HepG2 (cell line): ENCODE measurements at regions not wholly inside any gene's neighbourhood (a gene's known extent, or its start where the extent isn't known, plus 50 kb on each side); places are given as distances from the start of the nearest gene placed in this dataset.

Source experiments
- ATAC-seq: fragments of 200-7000 bp; cut with Tn5 transposase; 3 replicates; pipeline ENCODE4 v1.9.1; 2020; ENCODE audit warnings: mild to moderate bottlenecking, moderate library complexity
- BruUV-seq: library from RNA; stranded (reverse); fragments of 400-500 nt; replicated peaks from 2 replicates; lab custom pipeline; 2021; lab: Mats Ljungman, UMichigan
- CTCF ChIA-PET: fragments of 300-600 bp; formaldehyde crosslinking; extraction: SDS; loops from one replicate; lab custom pipeline; 2021; ENCODE audit warnings: low total read pairs, inconsistent platforms, low intra/inter-chr PET ratio; lab: Yijun Ruan, JAX
- POLR2A ChIA-PET: fragments of 350-600 bp; sonication (Branson Sonifier 250); formaldehyde crosslinking; loops from one replicate; lab custom pipeline; 2020; ENCODE audit warnings: antibody characterized with exemption, inconsistent platforms; lab: Yijun Ruan, JAX
- DNase-seq: peaks from one replicate; pipeline ENCODE4 v3.0.0-alpha.2; 2015; ENCODE audit warnings: low spot score
- FAIRE-seq: peaks from 3 replicates; lab custom pipeline; 2011; peaks lifted over from hg19 to GRCh38; lab: Jason Lieb, UNC
- H2AFZ ChIP-seq: one replicate; pipeline ENCODE4 v1.6.1; 2011; ENCODE audit warnings: low read length, inconsistent platforms
- H3K27ac ChIP-seq: fragments of 300-600 bp; 3 replicates; pipeline ENCODE4 v1.8.0; 2011; ENCODE audit warnings: mixed run types, mild to moderate bottlenecking, mixed read lengths, low read length, inconsistent platforms; ENCODE audit not compliant: insufficient read depth; ENCODE audit errors: extremely low read length
- H3K27me3 ChIP-seq, 2 experiments: fragments of 200-600 bp in 1 of 2; 2 replicates in 1 of 2; 3 replicates in 1 of 2; pipeline versions ENCODE4 v1.6.0 to v1.8.0; 2011; ENCODE audit warnings: low read length in 2 of 2, mild to moderate bottlenecking in 2 of 2, moderate library complexity in 2 of 2, inconsistent platforms in 1 of 2; ENCODE audit not compliant: insufficient read depth in 2 of 2, control insufficient read depth in 1 of 2
- H3K36me3 ChIP-seq, 2 experiments: fragments of 200-600 bp in 1 of 2; replicated peaks in 1 of 2; 2 replicates in 1 of 2; 3 replicates in 1 of 2; pipeline versions ENCODE4 v1.5.1 to v1.8.0; 2011; ENCODE audit warnings: low read length in 2 of 2, inconsistent platforms in 1 of 2; ENCODE audit not compliant: insufficient read depth in 2 of 2, control insufficient read depth in 1 of 2
- H3K4me1 ChIP-seq: 2 replicates; pipeline ENCODE4 v1.5.1; 2012; ENCODE audit warnings: low read length, inconsistent platforms; ENCODE audit not compliant: insufficient read depth
- H3K4me2 ChIP-seq: 2 replicates; pipeline ENCODE4 v1.6.0; 2011; ENCODE audit warnings: low read depth, low read length, inconsistent platforms
- H3K4me3 ChIP-seq, 3 experiments: fragments of 200-600 bp in 1 of 3; sonication (generic), shearing (Covaris generic) in 1 of 3; replicated peaks in 1 of 3; 2 replicates each; pipeline ENCODE4 v1.5.1; 2011 to 2016; ENCODE audit warnings: low read length in 3 of 3, inconsistent platforms in 2 of 3, low read depth in 2 of 3, mild to moderate bottlenecking in 2 of 3, control low read depth in 1 of 3, mixed read lengths in 1 of 3; ENCODE audit not compliant: insufficient read depth in 1 of 3
- H3K79me2 ChIP-seq: one replicate; pipeline ENCODE4 v1.6.1; 2011; ENCODE audit warnings: low read length, inconsistent platforms; ENCODE audit not compliant: insufficient read depth
- H3K9ac ChIP-seq: 2 replicates; pipeline ENCODE4 v1.6.0; 2011; ENCODE audit warnings: mild to moderate bottlenecking, low read depth, low read length, inconsistent platforms; ENCODE audit not compliant: insufficient read depth
- H3K9me3 ChIP-seq: 2 replicates; pipeline ENCODE4 v1.5.1; 2012; ENCODE audit warnings: mild to moderate bottlenecking, low read length
- H4K20me1 ChIP-seq: 2 replicates; pipeline ENCODE4 v1.6.0; 2011; ENCODE audit warnings: inconsistent platforms, mild to moderate bottlenecking, low read length, moderate library complexity; ENCODE audit not compliant: insufficient read depth
- ATF1 ChIP-seq: IDR thresholded peaks from 2 replicates; pipeline ENCODE4 v1.6.1; 2016; ENCODE audit warnings: mild to moderate bottlenecking, control low read depth
- E2F5 ChIP-seq: sonication (generic); formaldehyde crosslinking; conservative IDR thresholded peaks from 2 replicates; pipeline ENCODE4 v1.4.0; 2020; ENCODE audit warnings: missing genetic modification reagents
- JDP2 ChIP-seq: sonication (generic); formaldehyde crosslinking; IDR thresholded peaks from 2 replicates; pipeline ENCODE4 v1.8.1; 2022; ENCODE audit warnings: missing genetic modification reagents, borderline replicate concordance
- NAIF1 ChIP-seq: sonication (generic); formaldehyde crosslinking; IDR thresholded peaks from 2 replicates; pipeline ENCODE4 v1.5.0; 2020; ENCODE audit warnings: mild to moderate bottlenecking, missing genetic modification reagents, borderline replicate concordance
- NCOR1 ChIP-seq: fragments of 200-600 bp; sonication (generic); IDR thresholded peaks from 2 replicates; pipeline ENCODE4 v1.7.0; 2017; ENCODE audit warnings: antibody characterized with exemption, low read length, borderline replicate concordance
- NFE2 ChIP-seq: sonication (generic); formaldehyde crosslinking; IDR thresholded peaks from 2 replicates; pipeline ENCODE4 v1.4.0; 2020; ENCODE audit warnings: missing genetic modification reagents
- RNF2 ChIP-seq: fragments of 450-650 bp; conservative IDR thresholded peaks from 2 replicates; pipeline ENCODE4 v1.6.1; 2016; ENCODE audit warnings: low read depth
- TAF15 ChIP-seq: fragments of 200-400 bp; formaldehyde crosslinking; IDR thresholded peaks from one replicate; pipeline ENCODE4 v1.6.1; 2018; ENCODE audit warnings: mild to moderate bottlenecking, low read depth, low read length; ENCODE audit not compliant: poor library complexity, severe bottlenecking
- ZBTB26 ChIP-seq: IDR thresholded peaks from 2 replicates; pipeline ENCODE4 v1.6.1; 2016; ENCODE audit warnings: missing compliant biosample characterization, missing genetic modification reagents, borderline replicate concordance
- ZNF207 ChIP-seq: fragments of 450-650 bp; IDR thresholded peaks from 2 replicates; pipeline ENCODE4 v1.6.1; 2016; ENCODE audit warnings: antibody characterized with exemption, borderline replicate concordance
- ZNF251 ChIP-seq: sonication (generic); formaldehyde crosslinking; IDR thresholded peaks from 2 replicates; pipeline ENCODE4 v1.9.0; 2021; ENCODE audit warnings: mild to moderate bottlenecking, missing genetic modification reagents
- ZNF556 ChIP-seq: sonication (generic); formaldehyde crosslinking; IDR thresholded peaks from 2 replicates; pipeline ENCODE4 v1.4.0; 2020; ENCODE audit warnings: mild to moderate bottlenecking, missing genetic modification reagents, borderline replicate concordance
- ZNF607 ChIP-seq: sonication (generic); formaldehyde crosslinking; IDR thresholded peaks from 2 replicates; pipeline ENCODE4 v1.5.1; 2020; ENCODE audit warnings: missing genetic modification reagents, mild to moderate bottlenecking, borderline replicate concordance
- ZNF883 ChIP-seq: sonication (generic); formaldehyde crosslinking; IDR thresholded peaks from 2 replicates; pipeline ENCODE4 v1.5.1; 2020; ENCODE audit warnings: mild to moderate bottlenecking, missing genetic modification reagents; ENCODE audit errors: not compliant biosample characterization
- ZZZ3 ChIP-seq: sonication (generic); formaldehyde crosslinking; IDR thresholded peaks from 2 replicates; pipeline ENCODE4 v1.4.0; 2020; ENCODE audit warnings: missing genetic modification reagents, mild to moderate bottlenecking, borderline replicate concordance
- WGBS: methylation state at CpG from one replicate; pipeline ENCODE4 v1.1.6; 2017; ENCODE audit warnings: low lambda C conversion rate; 5-methylcytosine and 5-hydroxymethylcytosine counted together
- in situ Hi-C: cut with HindIII; loops from 2 replicates; pipeline ENCODE4 v1.10.0; 2017; ENCODE audit warnings: low pct_unique_long_range_greater_than_20kb; ENCODE audit not compliant: extremely low pct_ligation_motif_present
- intact Hi-C: fragments of 100-400 bp; cut with micrococcal nuclease; formaldehyde crosslinking; loops from one replicate; pipeline ENCODE4 v1.10.0; 2022; ENCODE audit not compliant: unreplicated experiment

DNA sequence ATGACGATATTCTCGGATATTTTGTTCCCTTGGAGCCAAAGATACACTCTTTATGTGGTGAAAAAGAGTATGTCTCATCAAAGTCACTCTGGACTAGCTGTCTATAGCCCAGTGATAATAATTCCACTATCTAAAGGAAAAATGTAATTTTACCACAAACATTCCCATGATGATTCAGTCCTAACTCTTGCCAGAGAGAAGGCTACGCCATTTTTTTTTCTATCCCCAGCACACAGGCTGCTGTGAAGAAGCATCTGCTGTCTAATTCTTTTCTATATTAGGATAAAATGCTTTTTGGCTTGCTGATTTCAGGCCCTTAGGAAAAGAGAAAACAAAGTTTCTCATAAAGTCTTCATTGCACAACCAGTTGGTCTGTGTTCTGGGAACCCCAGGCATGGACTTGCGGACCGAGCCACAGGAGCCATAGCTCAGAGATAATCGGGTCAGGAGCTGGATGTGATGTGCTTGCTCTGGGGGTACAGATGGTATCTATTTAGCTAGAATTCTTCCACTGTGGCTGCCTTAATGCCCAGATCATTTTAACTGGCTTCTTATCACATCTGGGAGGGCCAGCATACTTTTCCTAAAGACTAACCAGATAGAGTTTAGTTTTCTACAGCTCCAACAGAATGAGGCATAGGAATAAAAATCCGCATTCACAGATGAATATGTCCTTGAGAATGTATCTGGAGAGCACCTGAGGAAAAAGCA, 683.7 kb upstream of the ID4 start:
- H3K36me3 ChIP-seq = no peaks in the 10 kb centered on the region
- intact Hi-C loops (no loop called here), in situ Hi-C loops (no loop called here)
- DNase-seq (no peak), ATAC-seq (no peak), FAIRE-seq (no peak)
- H3K27ac ChIP-seq = no peak overlapping the region
- 4% methylated on average over 7 of the region's 7 CpGs for WGBS
- H3K4me3 ChIP-seq = no peak overlapping the region
- H4K20me1 ChIP-seq = no peaks in the 10 kb centered on the region
- no peak overlapping the region for H3K4me2 ChIP-seq
- H3K27me3 ChIP-seq = no peaks in the 10 kb centered on the region
- ChIA-PET CTCF (no interaction called here), POLR2A (no interaction called here)
- peaks cover 84% of the 10 kb centered on the region for H3K9me3 ChIP-seq
- no peak for TF ChIP-seq ATF1 (CRISPR knock-in tag)
- BruUV-seq = no TSS peak
- H3K9ac ChIP-seq = no peak overlapping the region
- H2AFZ ChIP-seq = no peak overlapping the region
- no peaks in the 10 kb centered on the region for H3K79me2 ChIP-seq
- no peaks in the 10 kb centered on the region for H3K4me1 ChIP-seq

GRCh38 chr6:19153981-19154295, 683.2 kb upstream of the ID4 start:
- ATAC-seq (no peak), FAIRE-seq (no peak), DNase-seq (no peak)
- no peak overlapping the region for H3K27ac ChIP-seq
- ChIA-PET POLR2A (no interaction called here), CTCF (no interaction called here)
- H3K9me3 ChIP-seq = peaks cover 84% of the 10 kb centered on the region
- H3K4me2 ChIP-seq = no peak overlapping the region
- in situ Hi-C loops = no loop called here
- H3K9ac ChIP-seq = no peak overlapping the region
- H2AFZ ChIP-seq = no peak overlapping the region
- H3K27me3 ChIP-seq = no peaks in the 10 kb centered on the region
- no peaks in the 10 kb centered on the region for H3K36me3 ChIP-seq
- no TSS peak for BruUV-seq
- H3K4me3 ChIP-seq = no peak overlapping the region
- H3K4me1 ChIP-seq = no peaks in the 10 kb centered on the region
- H3K79me2 ChIP-seq = no peaks in the 10 kb centered on the region
- intact Hi-C loops = no loop called here
- 5% methylated on average over 1 of the region's 1 CpG for WGBS
- H4K20me1 ChIP-seq = no peaks in the 10 kb centered on the region
- TF ChIP-seq ZNF883 (CRISPR knock-in tag) (no peak), RNF2 (no peak), ZNF207 (no peak), TAF15 (no peak), ZNF251 (CRISPR knock-in tag) (no peak), E2F5 (CRISPR knock-in tag) (no peak), JDP2 (CRISPR knock-in tag) (no peak), ZNF607 (CRISPR knock-in tag) (no peak), ZZZ3 (CRISPR knock-in tag) (no peak), ZNF556 (CRISPR knock-in tag) (no peak), NAIF1 (CRISPR knock-in tag) (no peak), NCOR1 (no peak), ZBTB26 (CRISPR knock-in tag) (no peak), NFE2 (CRISPR knock-in tag) (no peak)
